Tibial artery (tissue), 4 donors: ENCODE measurements at regions not wholly inside any gene's neighbourhood (a gene's known extent, or its start where the extent isn't known, plus 50 kb on each side); places are given as distances from the start of the nearest gene placed in this dataset.

Source experiments
- DNase-seq, 2 donors: peaks; one replicate each; pipeline ENCODE4 v3.0.0-alpha.2; 2019
- H3K27ac ChIP-seq, 2 donors: fragments of 200-600 bp; sonication (generic) in 1 of 2; 1 replicate in 1 of 2; 2 replicates in 1 of 2; pipeline ENCODE4 v1.5.1; 2018 to 2019; ENCODE audit warnings: mild to moderate bottlenecking in 1 of 2
- H3K27me3 ChIP-seq, 2 donors: fragments of 200-600 bp; sonication (generic) in 1 of 2; one replicate each; pipeline versions ENCODE4 v1.5.1 to v1.6.0; 2016 to 2019
- H3K36me3 ChIP-seq, 3 donors: fragments of 200-600 bp; sonication (generic) in 2 of 3; one replicate each; pipeline ENCODE4 v1.5.1; 2016 to 2019; ENCODE audit warnings: mild to moderate bottlenecking in 2 of 3
- H3K4me1 ChIP-seq, 4 donors: fragments of 200-600 bp; sonication (generic) in 2 of 4; 1 replicate in 3 of 4; 2 replicates in 1 of 4; pipeline ENCODE4 v1.5.1; 2016 to 2019
- H3K4me3 ChIP-seq, 2 donors: fragments of 200-600 bp; sonication (generic) in 1 of 2; 1 replicate in 1 of 2; 2 replicates in 1 of 2; pipeline ENCODE4 v1.5.1; 2018 to 2019; ENCODE audit warnings: mild to moderate bottlenecking in 2 of 2
- H3K9me3 ChIP-seq, 3 donors: fragments of 200-600 bp; sonication (generic) in 1 of 3; one replicate each; pipeline ENCODE4 v1.5.1; 2016 to 2019
- intact Hi-C: fragments of 100-400 bp; cut with DNase I; formaldehyde crosslinking; loops from one replicate; pipeline ENCODE4 v1.15.0; 2023; ENCODE audit warnings: low total_unique reads
- TF ChIP-seq, protein P1 (sequence below), 2 experiments: fragments of 200-600 bp in 1 of 2; fragments of 450-650 bp in 1 of 2; IDR thresholded peaks; one replicate each; pipeline ENCODE4 v1.5.1; 2017 to 2019; ENCODE audit warnings: antibody characterized with exemption in 2 of 2, mild to moderate bottlenecking in 1 of 2, moderate library complexity in 1 of 2

DNA sequence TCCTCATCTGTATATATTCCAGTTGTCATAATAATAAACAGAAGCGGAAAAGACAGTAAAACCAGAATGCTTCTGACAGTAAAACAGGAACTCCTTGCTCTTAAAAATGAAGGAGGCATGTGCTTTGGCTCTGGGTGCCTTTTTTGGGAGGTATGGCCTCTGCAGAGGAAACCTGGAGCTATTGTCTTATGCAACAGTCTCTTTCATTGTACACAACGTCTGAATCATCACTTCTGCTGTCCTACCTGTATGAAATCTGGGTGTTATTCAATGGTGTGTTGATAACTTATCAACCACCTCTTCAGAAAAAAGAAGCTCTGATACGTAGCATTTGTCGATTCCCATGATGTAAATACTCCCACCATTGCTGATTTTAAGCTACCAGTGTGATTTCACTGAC lies 64.8 kb downstream of the CDCA7 start:
- TF ChIP-seq, protein P1, sequence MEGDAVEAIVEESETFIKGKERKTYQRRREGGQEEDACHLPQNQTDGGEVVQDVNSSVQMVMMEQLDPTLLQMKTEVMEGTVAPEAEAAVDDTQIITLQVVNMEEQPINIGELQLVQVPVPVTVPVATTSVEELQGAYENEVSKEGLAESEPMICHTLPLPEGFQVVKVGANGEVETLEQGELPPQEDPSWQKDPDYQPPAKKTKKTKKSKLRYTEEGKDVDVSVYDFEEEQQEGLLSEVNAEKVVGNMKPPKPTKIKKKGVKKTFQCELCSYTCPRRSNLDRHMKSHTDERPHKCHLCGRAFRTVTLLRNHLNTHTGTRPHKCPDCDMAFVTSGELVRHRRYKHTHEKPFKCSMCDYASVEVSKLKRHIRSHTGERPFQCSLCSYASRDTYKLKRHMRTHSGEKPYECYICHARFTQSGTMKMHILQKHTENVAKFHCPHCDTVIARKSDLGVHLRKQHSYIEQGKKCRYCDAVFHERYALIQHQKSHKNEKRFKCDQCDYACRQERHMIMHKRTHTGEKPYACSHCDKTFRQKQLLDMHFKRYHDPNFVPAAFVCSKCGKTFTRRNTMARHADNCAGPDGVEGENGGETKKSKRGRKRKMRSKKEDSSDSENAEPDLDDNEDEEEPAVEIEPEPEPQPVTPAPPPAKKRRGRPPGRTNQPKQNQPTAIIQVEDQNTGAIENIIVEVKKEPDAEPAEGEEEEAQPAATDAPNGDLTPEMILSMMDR (IDR thresholded peaks at IDR 0.05): no peak
- no peak overlapping the region for H3K27ac ChIP-seq
- no peaks in the 10 kb centered on the region for H3K36me3 ChIP-seq
- intact Hi-C loops: no loop called here
- no peaks in the 10 kb centered on the region for H3K9me3 ChIP-seq
- no peaks in the 10 kb centered on the region for H3K4me1 ChIP-seq
- H3K27me3 ChIP-seq: peaks cover 0 to 9% of the 10 kb centered on the region in 2 donors
- no peak overlapping the region for H3K4me3 ChIP-seq
- no peak for DNase-seq

DNA sequence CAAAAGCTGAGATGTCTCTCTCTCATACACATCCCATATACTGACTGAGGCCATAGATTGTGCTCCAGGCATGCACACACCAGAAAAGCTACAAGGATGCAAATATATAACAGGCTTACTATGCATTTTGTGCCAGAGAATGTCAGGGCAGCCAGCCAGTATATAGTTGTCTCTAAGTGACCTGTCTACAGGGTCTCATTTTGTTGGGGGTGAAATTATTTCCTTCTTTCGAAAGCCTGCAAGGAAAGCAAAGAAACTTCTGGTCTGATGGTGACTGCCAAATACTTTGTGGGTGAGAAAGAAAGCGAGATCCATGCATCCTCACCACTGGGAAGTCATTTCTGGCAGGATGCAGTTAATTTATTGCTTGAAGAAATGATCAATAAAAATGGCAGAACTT lies 70.2 kb downstream of the CDCA7 start:
- no peak overlapping the region for H3K27ac ChIP-seq
- no peaks in the 10 kb centered on the region for H3K9me3 ChIP-seq
- H3K4me1 ChIP-seq: no peaks in the 10 kb centered on the region
- H3K27me3 ChIP-seq: peaks cover 0 to 3% of the 10 kb centered on the region in 2 donors
- TF ChIP-seq, protein P1 (IDR thresholded peaks at IDR 0.05): no peak
- no peak for DNase-seq
- H3K4me3 ChIP-seq: no peak overlapping the region
- intact Hi-C loops: no loop called here
- no peaks in the 10 kb centered on the region for H3K36me3 ChIP-seq

DNA sequence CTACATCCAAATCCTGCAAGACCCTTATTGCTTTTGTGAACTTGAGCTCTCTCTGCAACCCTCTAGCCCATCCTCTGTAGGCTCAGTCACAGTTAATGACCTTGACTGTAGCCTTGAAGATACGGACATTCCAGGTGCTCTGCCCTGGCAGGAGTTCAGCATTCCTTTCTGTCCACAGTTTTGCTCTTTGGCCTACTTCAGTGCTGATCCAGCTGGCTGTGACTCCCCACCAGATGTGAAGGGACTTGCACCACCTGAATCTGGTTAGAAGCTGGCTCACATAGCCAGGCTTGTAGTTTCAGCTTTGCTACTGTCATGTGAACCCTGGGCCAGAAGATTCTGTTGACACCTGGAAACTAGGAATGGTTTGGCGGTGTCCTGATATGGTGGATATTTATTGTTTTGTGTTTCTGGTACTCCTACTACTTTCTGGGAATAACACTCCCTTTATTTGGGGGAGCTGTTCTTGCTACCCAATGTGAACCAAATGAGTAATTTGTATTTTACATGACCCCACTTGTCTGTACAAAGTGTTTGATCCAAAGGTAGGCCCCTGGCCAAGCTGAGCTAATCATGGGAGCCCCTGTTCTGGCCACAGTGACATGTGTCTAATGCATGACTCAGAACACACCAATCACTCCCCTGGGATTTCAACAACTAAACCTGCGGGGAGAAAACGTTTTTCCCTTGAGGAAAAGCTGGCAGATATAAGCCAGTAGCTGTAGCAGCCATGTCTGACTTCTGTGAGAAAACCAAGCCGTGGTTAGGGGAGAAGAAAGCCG lies 73.4 kb downstream of the CDCA7 start:
- intact Hi-C loops: no loop called here

DNA sequence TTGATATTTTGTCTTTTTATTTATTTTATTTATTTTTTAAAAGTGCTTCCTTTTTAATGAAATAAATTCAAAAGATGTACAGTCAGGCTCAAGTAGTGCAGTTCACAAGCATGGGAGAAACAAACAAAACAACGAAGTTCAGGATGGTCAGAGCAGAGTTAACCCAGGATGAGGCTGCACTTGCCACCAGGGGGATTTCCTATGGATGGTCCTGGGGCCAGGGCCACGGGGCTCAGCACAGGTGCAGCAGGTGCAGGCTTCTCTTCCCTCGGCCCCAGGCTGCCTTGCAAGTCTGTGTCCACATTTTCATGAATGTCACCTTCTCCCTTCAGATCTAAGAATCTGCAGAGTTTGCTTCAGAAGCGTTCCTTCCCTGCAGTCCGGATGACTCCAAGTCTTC lies 76.5 kb downstream of the CDCA7 start:
- Histone ChIP-seq H3K4me3 (no peak overlapping the region), H3K36me3 (no peaks in the 10 kb centered on the region), H3K9me3 (no peaks in the 10 kb centered on the region), H3K27ac (no peak overlapping the region), H3K27me3 (peaks cover 0 to 3% of the 10 kb centered on the region in 2 donors), H3K4me1 (peaks cover 0 to 22% (median 0%) of the 10 kb centered on the region in 4 donors)
- intact Hi-C loops: no loop called here
- no peak for DNase-seq
- TF ChIP-seq, protein P1 (IDR thresholded peaks at IDR 0.05): no peak

More for the DNA sequence above, 73.4 kb downstream of the CDCA7 start:
- no peak overlapping the region for H3K27ac ChIP-seq
- H3K9me3 ChIP-seq: no peaks in the 10 kb centered on the region
- no peak for DNase-seq
- H3K27me3 ChIP-seq: peaks cover 0 to 3% of the 10 kb centered on the region in 2 donors
- H3K4me3 ChIP-seq: no peak overlapping the region
- H3K4me1 ChIP-seq: no peaks in the 10 kb centered on the region
- TF ChIP-seq, protein P1 (IDR thresholded peaks at IDR 0.05): no peak
- no peaks in the 10 kb centered on the region for H3K36me3 ChIP-seq

DNA sequence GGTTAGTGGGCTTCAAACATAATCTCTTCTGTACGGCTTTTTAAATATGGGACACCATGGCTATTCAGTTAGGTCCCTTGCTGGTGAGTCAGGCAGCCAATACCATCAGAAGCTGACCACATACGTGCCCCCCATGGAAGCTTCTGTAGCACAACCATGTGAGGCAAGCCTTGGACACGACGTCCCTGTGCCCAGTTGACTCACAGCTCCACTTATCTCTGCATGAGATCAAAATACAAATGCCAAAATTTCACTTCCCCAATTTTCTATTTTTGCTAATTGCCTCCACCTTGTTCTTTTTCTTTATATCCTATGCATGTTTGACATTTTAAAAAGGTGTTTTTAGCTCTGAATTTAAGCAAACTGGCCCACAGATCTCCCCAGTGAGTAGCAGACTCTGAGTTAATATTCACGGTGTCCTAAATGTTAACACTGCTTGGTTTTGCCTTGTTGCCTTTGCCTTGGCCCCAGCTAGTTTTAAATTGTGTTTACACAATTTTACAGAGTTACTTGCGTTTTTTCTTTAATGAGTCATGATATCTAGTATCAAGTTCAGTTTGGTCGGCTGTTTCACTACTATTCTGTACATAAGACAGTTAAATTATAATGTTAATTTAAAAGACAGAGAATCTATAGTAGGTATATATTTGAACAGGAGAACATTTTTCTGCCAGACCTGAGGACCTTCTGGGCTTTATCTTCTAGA lies 77.5 kb downstream of the CDCA7 start:
- Histone ChIP-seq H3K9me3 (no peaks in the 10 kb centered on the region), H3K4me1 (peaks cover 0 to 22% (median 0%) of the 10 kb centered on the region in 4 donors), H3K27ac (no peak overlapping the region), H3K27me3 (peaks cover 0 to 3% of the 10 kb centered on the region in 2 donors), H3K4me3 (no peak overlapping the region), H3K36me3 (no peaks in the 10 kb centered on the region)
- no peak for DNase-seq
- intact Hi-C loops: no loop called here
- TF ChIP-seq, protein P1 (IDR thresholded peaks at IDR 0.05): no peak
